NCI-H2107 (cell line): ENCODE measurements at regions not wholly inside any gene's neighbourhood (a gene's known extent, or its start where the extent isn't known, plus 50 kb on each side); places are given as distances from the start of the nearest gene placed in this dataset.
"Not testable (repeated sequence)": the region's sequence is repeated elsewhere in the genome, so short reads cannot be mapped to it uniquely, and the experiment has no call there.

Source experiments
- DNase-seq: peaks from one replicate; lab custom pipeline; 2025; lab: John Stamatoyannopoulos, UW

GRCh38 chr2:118388771-118389170, 300.5 kb downstream of the INSIG2 start:
- DNase-seq = no peak

- no peak for DNase-seq
Observed at GRCh38 chr2:118387509-118387908, 299.2 kb downstream of the INSIG2 start.

DNA sequence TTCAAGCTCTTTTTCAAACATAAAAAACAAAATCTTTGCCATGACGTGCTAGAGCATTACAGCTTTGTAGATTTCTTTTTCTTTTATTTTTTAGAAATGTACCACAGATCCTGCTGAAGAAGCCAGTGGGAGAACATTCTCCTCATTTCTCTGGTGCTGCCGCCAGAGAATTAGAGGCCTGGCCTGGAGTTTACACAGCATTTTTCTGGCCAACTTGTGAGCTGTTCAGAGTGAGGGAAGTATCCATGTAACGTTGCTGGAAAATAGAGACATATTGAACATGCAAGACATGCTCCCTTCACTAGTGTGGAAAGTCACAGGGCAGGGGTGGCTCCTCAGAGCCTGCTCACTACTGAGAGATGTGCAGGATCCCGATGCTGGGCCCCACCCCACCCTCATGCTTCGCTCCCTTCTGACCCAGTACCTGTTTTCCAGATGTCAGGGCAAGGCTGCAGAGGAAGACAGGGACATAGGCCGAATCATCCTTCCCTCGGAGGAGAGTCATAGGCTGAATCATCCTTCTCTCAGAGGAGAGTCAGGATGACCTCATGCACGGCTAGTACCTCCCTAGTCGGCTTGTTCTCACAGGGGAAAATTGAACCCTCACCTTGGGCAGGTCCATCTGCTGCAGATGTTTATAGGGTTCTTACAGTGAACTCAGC, 298.5 kb downstream of the INSIG2 start:
- DNase-seq = no peak

DNA sequence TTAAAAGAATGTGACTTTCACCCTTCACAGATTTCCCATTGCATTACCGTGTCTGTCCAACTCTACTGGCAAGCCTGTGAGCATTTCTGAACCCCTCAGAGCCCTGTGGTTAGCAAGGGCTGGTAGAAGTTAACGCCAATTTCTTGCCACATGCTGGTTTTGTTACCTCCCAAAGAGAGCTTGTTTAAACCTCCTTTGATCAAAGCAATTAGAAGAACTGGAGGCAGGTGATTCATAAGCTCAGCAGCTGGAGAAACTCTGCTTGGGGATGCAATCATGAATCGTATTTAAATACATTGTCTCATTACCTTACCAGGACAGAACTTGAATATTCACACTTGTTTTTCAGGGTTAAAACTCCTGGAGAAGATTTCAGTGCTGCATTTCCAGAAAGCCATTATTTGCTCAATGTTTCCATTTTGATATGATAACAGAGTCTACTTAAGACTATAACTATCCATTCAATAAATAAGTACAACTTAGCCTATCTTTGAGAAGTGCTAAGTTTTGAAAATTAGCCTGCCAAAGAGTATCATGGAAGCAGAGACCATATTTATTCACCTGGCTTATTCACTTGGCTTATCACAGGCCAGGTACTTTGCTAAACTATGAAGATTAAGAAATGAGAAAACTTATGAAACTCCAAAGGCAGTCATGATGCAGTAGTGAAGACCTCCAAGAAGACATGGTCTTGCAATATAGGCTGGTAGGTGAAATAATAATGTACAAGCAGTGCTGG, 292.8 kb downstream of the INSIG2 start:
- no peak for DNase-seq

DNA sequence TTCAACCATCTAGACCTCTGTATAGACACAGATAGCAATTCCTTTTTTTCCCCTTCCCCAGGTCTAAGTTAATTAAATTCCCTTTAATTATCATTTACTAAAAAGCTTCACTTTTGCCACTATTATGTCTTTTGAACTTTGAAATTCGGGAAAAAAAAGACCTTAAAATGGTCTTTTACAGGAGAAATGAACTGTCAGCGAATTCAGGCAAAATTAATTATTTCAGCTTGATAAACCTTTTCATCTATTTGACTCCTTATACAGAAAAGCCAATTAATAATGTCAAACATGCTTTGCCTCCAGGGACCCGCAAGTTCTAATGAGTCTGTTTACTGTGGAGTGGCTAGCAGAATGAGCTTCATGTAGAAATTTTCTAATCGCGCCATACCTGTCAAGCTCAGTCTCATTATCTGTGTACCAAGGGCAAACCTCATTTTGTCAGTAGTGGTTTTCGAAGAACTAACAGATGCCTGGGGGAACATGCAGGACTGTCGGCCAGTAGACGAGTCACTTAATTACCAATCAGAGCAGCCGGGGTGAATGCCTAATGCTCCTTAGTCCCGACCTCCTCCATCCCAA, 287.7 kb downstream of the INSIG2 start:
- DNase-seq = no peak

DNA sequence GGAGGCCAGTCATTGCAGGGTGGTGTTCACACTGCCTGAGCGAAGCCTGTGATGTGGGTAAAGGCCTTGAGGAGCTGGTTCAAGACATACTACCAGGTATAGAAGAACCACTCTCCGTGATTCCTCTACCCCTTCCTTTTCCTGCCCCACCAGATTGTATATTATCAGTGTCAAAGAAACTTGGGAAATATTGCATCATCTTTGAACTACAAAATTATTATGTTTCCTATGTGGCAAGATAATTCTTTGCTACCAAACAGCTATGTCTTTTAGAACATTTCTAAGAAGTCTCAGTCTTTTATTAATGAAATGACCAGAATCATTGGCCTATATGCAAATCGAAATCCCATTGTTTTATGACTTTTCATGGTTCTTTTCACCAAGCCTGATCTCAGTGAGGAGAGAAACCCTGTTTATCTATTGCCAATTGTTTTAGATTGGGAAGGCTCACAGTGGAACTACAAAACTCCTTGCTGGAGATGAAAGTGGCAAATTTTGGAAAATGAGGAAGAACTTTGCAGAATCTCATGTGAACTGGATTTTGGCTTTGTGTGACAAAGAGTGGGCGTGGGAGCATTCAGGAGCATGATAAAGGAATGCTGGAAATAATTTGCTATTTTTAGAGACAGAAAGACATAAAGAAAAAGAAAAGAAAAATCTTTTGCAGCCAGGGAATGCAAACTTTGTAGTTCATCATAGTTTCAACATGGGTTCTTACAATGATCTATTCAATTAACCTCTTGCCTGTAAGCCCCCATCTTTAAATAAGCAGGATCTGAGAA, 286.9 kb downstream of the INSIG2 start:
- no peak for DNase-seq

GRCh38 chr2:118372886-118373830, 284.9 kb downstream of the INSIG2 start:
- DNase-seq = no peak

DNA sequence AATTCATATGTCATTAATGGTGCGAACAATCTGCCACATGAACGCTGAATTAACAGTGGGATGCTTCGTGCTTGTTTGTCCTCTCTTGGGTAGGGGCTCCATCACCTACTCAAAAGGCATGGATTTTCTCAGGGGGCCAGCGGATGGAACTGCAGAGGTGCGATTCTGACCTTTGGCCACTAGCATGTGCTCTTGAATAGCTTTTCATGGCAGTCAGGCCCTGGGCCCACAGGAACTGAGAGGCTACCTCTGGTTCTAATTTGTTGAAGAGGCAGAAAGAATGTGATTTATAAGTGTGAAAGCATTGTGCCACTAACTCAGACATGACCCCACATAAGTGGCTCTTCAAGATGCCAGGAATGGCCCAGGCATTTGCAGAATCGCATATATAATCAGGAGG, 283.2 kb downstream of the INSIG2 start:
- DNase-seq = no peak

GRCh38 chr2:118369521-118369920, 281.2 kb downstream of the INSIG2 start:
- not testable (repeated sequence) for DNase-seq

GRCh38 chr2:118363604-118364003, 275.3 kb downstream of the INSIG2 start:
- no peak for DNase-seq

DNA sequence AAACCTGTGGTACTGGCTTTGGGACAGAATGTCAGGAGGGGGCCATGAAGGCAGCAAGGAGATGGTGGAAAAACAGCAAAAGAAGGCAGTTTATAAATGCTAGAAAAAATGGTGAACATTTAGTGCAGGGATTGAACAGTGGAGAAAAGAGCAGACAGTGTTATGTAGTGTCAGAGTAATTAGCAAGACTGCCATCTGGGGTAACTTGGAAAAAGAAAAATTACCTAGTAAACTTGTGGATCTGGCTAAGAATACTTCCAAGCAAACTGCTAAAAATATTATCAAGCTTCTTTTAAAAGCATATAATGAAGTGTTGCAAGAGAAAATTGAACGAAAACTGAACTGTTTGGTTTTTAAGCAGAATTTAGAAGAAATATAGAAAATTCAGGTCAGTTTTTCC, 267.8 kb downstream of the INSIG2 start:
- DNase-seq = no peak

- DNase-seq = no peak
Observed at GRCh38 chr2:118351796-118352195, 263.5 kb downstream of the INSIG2 start.

- no peak for DNase-seq
Observed at GRCh38 chr2:118350621-118351020, 262.4 kb downstream of the INSIG2 start.

GRCh38 chr2:118349365-118349764, 261.1 kb downstream of the INSIG2 start:
- no peak for DNase-seq

DNA sequence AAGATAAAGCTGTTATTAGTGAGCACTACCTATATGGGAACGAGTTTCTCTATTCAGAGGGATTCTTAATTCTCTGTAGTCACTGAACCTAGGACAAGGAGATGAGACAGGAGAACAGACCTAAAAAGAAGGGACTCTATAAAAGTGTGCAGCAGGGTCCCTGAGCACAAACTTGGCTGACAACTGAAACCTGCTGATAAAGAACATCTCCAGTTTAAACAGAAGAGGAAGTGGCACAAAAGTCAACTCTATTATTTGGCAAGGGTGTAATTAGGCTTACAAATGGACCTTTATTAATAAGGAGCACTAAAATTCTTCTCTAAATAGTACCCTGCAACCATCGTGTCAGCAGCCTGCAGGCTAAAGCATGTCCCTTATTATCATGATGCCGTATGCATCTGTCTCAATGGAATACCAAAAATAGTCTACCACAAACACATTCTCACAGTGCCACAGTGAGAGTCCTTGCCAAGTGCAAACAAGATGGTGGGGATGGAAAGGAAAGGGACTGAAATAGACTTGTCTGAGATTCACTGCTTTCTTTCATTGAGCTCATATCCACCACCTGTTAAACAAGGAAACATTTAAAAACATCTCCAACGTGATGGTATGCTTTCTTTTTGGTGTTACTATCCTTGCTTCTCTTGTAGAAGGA, 260.2 kb downstream of the INSIG2 start:
- DNase-seq = no peak

- no peak for DNase-seq
Observed at GRCh38 chr2:118345465-118345864, 257.2 kb downstream of the INSIG2 start.

- DNase-seq = no peak
Observed at GRCh38 chr2:118340103-118340502, 251.8 kb downstream of the INSIG2 start.

DNA sequence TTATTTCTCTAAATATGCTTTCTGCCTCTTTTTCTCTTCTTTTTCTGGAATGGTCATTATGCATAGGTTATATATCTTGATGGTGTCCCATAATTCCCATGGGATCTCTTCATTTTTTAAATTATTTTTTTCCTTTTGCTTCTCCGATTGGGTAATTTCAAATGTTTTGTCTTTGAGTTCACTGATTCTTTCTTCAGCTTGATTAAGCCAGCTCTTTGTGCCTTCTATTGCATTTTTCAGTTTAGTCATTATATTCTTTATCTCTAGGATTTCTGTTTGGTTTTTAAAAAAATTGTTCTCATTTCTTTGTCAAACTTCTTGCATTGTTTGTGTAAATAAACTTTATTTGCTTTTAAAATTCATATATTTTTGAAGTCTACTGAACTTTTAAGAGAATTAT, 251.1 kb downstream of the INSIG2 start:
- DNase-seq = no peak

GRCh38 chr2:118333664-118334063, 245.4 kb downstream of the INSIG2 start:
- no peak for DNase-seq

DNA sequence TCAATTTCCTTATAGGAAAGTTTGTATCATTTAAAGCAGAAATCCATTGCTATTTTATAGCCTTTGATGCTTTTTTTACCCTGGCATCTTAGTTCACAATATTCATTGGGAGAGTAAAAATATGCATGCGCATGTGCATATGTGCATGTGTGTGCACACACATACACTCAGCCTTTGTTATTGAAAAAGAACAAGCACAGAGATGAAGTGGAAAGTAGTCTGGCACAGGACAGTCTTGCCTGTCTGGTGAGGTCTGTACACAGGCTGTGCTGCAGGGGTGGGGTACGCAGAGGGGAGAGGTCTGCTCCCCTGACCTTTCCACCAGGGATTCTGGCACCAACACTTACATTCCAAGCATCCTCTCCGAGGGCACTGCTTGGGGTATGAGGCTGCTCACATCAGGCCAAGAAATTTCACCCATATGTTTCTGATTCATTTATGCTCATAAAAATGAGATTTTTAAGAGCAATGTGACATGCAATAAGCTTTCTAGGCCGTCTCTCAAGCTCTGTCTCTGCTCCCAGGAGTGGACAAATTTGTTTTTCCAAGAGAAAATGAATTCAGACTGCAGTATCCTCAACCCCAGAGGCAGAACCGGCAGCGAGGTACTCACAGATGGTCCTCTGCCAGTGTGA, 237.2 kb downstream of the INSIG2 start:
- DNase-seq = no peak
